Endothelial cell of umbilical vein (primary cell): ENCODE measurements at regions not wholly inside any gene's neighbourhood (a gene's known extent, or its start where the extent isn't known, plus 50 kb on each side); places are given as distances from the start of the nearest gene placed in this dataset.

Source experiments
- BruUV-seq: library from RNA; stranded (reverse); fragments of 400-500 nt; replicated peaks from 2 replicates; lab custom pipeline; 2021; lab: Mats Ljungman, UMichigan
- CTCF ChIA-PET: fragments of 300-600, 350-600 bp; sonication (Branson Sonifier 250); formaldehyde crosslinking; loops from one replicate; lab custom pipeline; 2021; ENCODE audit warnings: antibody characterized with exemption, inconsistent platforms; lab: Charles Lee
- POLR2A ChIA-PET: fragments of 300-600, 350-600 bp; sonication (Branson Sonifier 250); formaldehyde crosslinking; loops from one replicate; lab custom pipeline; 2021; ENCODE audit warnings: antibody characterized with exemption, inconsistent platforms; lab: Charles Lee
- DNase-seq: peaks from one replicate; pipeline ENCODE4 v3.0.0-alpha.2; 2011; ENCODE audit warnings: low read depth, low spot score
- FAIRE-seq: peaks from 2 replicates; lab custom pipeline; 2011; peaks lifted over from hg19 to GRCh38; lab: Jason Lieb, UNC
- H2AFZ ChIP-seq: 2 replicates; pipeline ENCODE4 v1.6.0; 2012; ENCODE audit warnings: low read depth, low read length, control low read depth, inconsistent platforms
- H3K27ac ChIP-seq: 2 replicates; pipeline ENCODE4 v1.5.1; 2011; ENCODE audit warnings: low read depth, mild to moderate bottlenecking, control low read depth, low read length, moderate library complexity; ENCODE audit not compliant: insufficient read depth
- H3K27me3 ChIP-seq, 2 experiments: 2 replicates each; pipeline versions ENCODE4 v1.6.0 to v1.6.1; 2011; ENCODE audit warnings: low read length in 2 of 2, mixed read lengths in 1 of 2; ENCODE audit not compliant: control insufficient read depth in 2 of 2, insufficient read depth in 2 of 2
- H3K36me3 ChIP-seq, 2 experiments: 2 replicates in 1 of 2; 3 replicates in 1 of 2; pipeline ENCODE4 v1.5.1; 2011; ENCODE audit warnings: low read length in 2 of 2, mild to moderate bottlenecking in 1 of 2, moderate library complexity in 1 of 2; ENCODE audit not compliant: control insufficient read depth in 2 of 2, insufficient read depth in 2 of 2; ENCODE audit errors: extremely low read depth in 1 of 2
- H3K4me1 ChIP-seq: 3 replicates; pipeline ENCODE4 v1.5.1; 2011; ENCODE audit warnings: mild to moderate bottlenecking, low read length; ENCODE audit not compliant: control insufficient read depth, insufficient read depth; ENCODE audit errors: extremely low read depth
- H3K4me2 ChIP-seq: 2 replicates; pipeline ENCODE4 v1.6.1; 2011; ENCODE audit warnings: low read length, control low read depth, mixed read lengths; ENCODE audit not compliant: insufficient read depth
- H3K4me3 ChIP-seq, 3 experiments: fragments of 200-600 bp in 1 of 3; sonication (generic), shearing (Covaris generic) in 1 of 3; replicated peaks in 1 of 3; 2 replicates each; pipeline ENCODE4 v1.5.1; 2011 to 2016; ENCODE audit warnings: control low read depth in 3 of 3, low read length in 3 of 3, mild to moderate bottlenecking in 2 of 3, inconsistent platforms in 1 of 3, low read depth in 1 of 3, moderate library complexity in 1 of 3; ENCODE audit not compliant: insufficient read depth in 1 of 3
- H3K79me2 ChIP-seq: 2 replicates; pipeline ENCODE4 v1.6.0; 2012; ENCODE audit warnings: low read length, inconsistent platforms; ENCODE audit not compliant: control insufficient read depth, insufficient read depth
- H3K9ac ChIP-seq: replicated peaks from 2 replicates; pipeline ENCODE3; 2011; ENCODE audit warnings: low read length, control low read depth; ENCODE audit not compliant: insufficient read depth; ENCODE audit errors: extremely low read depth
- H3K9me1 ChIP-seq: replicated peaks from 3 replicates; pipeline ENCODE4 v1.6.0; 2011; ENCODE audit warnings: mild to moderate bottlenecking, low read length; ENCODE audit not compliant: control insufficient read depth, insufficient read depth; ENCODE audit errors: extremely low read depth
- H3K9me3 ChIP-seq: replicated peaks from 2 replicates; pipeline ENCODE4 v1.5.1; 2012; ENCODE audit warnings: low read length, inconsistent platforms; ENCODE audit not compliant: control insufficient read depth, insufficient read depth
- H4K20me1 ChIP-seq: replicated peaks from 2 replicates; pipeline ENCODE3; 2011; ENCODE audit warnings: mild to moderate bottlenecking, low read length; ENCODE audit not compliant: control insufficient read depth, insufficient read depth; ENCODE audit errors: extremely low read depth
- EZH2 ChIP-seq: IDR thresholded peaks from 2 replicates; pipeline ENCODE4 v1.6.1; 2012; ENCODE audit warnings: borderline replicate concordance, low read depth, mild to moderate bottlenecking, moderate library complexity, low read length, inconsistent platforms; ENCODE audit not compliant: severe bottlenecking
- FOS ChIP-seq: IDR thresholded peaks from 2 replicates; pipeline ENCODE4 v1.6.1; 2011; ENCODE audit warnings: mild to moderate bottlenecking, low read length, moderate library complexity, borderline replicate concordance; ENCODE audit not compliant: insufficient read depth
- GATA2 ChIP-seq: IDR thresholded peaks from 2 replicates; pipeline ENCODE4 v1.7.0; 2011; ENCODE audit warnings: low read depth, mild to moderate bottlenecking, moderate library complexity, mixed read lengths, low read length; ENCODE audit not compliant: insufficient read length, insufficient read depth
- JUN ChIP-seq: IDR thresholded peaks from 2 replicates; pipeline ENCODE4 v1.6.1; 2011; ENCODE audit warnings: borderline replicate concordance, low read depth; ENCODE audit not compliant: insufficient read length, insufficient read depth
- MYC ChIP-seq: IDR thresholded peaks from one replicate; pipeline ENCODE4 v1.6.1; 2011; ENCODE audit warnings: mild to moderate bottlenecking, low read depth, low read length
- POLR2A ChIP-seq: IDR thresholded peaks from 2 replicates; pipeline ENCODE4 v1.6.1; 2012; ENCODE audit warnings: low read depth, mild to moderate bottlenecking, control low read depth, low read length
- POLR2AphosphoS5 ChIP-seq: IDR thresholded peaks from 2 replicates; pipeline ENCODE4 v1.6.1; 2012; ENCODE audit warnings: low read depth, mild to moderate bottlenecking, control low read depth, low read length, moderate library complexity; ENCODE audit not compliant: insufficient read depth
- dilution Hi-C: fragments of 300-500 bp; cut with MboI; formaldehyde crosslinking; loops from one replicate; pipeline ENCODE4 v1.15.0; 2019; ENCODE audit warnings: low sequenced_read_pairs; ENCODE audit not compliant: extremely low pct_ligation_motif_present
- intact Hi-C: fragments of 100-400 bp; cut with micrococcal nuclease; formaldehyde crosslinking; loops from one replicate; pipeline ENCODE4 v1.10.0; 2022
- TF ChIP-seq, protein P1 (sequence below), 2 donors: IDR thresholded peaks; 1 replicate in 1 of 2; 2 replicates in 1 of 2; pipeline ENCODE4 v1.5.1; 2011; ENCODE audit warnings: low read length in 2 of 2, mild to moderate bottlenecking in 2 of 2, moderate library complexity in 2 of 2, control low read depth in 1 of 2, inconsistent platforms in 1 of 2, low read depth in 1 of 2; ENCODE audit not compliant: insufficient read depth in 1 of 2; ENCODE audit errors: extremely low read depth in 1 of 2
- TF ChIP-seq, protein P2 (sequence below): IDR thresholded peaks from 2 replicates; pipeline ENCODE4 v1.6.1; 2011; ENCODE audit not compliant: insufficient read depth, insufficient read length

DNA sequence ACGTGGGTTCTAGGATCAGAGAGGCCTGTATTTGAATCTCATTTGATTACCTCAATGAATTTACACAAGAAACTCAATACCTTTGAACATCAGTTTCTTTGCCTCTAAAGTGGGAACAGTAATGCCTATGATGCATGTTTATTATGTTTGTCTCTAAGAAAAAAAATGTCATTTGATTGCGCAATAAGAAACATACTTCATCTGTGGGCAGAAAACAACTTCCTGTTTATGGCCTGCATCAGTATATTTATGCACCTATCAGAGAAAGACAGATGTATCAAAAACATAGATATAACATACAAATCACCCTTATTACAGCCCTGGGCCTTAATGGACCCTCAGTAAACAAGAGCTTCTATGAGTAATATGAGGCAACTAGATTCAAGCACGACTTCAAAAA lies 516.4 kb upstream of the ARID1B start:
- TF ChIP-seq, protein P1, sequence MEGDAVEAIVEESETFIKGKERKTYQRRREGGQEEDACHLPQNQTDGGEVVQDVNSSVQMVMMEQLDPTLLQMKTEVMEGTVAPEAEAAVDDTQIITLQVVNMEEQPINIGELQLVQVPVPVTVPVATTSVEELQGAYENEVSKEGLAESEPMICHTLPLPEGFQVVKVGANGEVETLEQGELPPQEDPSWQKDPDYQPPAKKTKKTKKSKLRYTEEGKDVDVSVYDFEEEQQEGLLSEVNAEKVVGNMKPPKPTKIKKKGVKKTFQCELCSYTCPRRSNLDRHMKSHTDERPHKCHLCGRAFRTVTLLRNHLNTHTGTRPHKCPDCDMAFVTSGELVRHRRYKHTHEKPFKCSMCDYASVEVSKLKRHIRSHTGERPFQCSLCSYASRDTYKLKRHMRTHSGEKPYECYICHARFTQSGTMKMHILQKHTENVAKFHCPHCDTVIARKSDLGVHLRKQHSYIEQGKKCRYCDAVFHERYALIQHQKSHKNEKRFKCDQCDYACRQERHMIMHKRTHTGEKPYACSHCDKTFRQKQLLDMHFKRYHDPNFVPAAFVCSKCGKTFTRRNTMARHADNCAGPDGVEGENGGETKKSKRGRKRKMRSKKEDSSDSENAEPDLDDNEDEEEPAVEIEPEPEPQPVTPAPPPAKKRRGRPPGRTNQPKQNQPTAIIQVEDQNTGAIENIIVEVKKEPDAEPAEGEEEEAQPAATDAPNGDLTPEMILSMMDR (IDR thresholded peaks at IDR 0.05; ENCODE audit: extremely low read depth in 1 of 2, insufficient read depth in 1 of 2, low read depth in 1 of 2, low read length in 2 of 2): no peak
- TF ChIP-seq, protein P2, sequence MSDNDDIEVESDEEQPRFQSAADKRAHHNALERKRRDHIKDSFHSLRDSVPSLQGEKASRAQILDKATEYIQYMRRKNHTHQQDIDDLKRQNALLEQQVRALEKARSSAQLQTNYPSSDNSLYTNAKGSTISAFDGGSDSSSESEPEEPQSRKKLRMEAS: no peak
- TF ChIP-seq EZH2 (no peak), POLR2AphosphoS5 (no peak), POLR2A (no peak), MYC (no peak), GATA2 (no peak), JUN (no peak), FOS (no peak)
- intact Hi-C loops: no loop called here
- Histone ChIP-seq H4K20me1 (no peaks in the 10 kb centered on the region), H3K27me3 (no peaks in the 10 kb centered on the region), H3K4me3 (no peak overlapping the region), H3K9ac (no peak overlapping the region), H3K4me1 (no peaks in the 10 kb centered on the region), H3K9me3 (no peaks in the 10 kb centered on the region), H3K79me2 (no peaks in the 10 kb centered on the region), H3K9me1 (no peaks in the 10 kb centered on the region), H2AFZ (no peak overlapping the region), H3K36me3 (no peaks in the 10 kb centered on the region), H3K27ac (no peak overlapping the region), H3K4me2 (no peak overlapping the region)
- dilution Hi-C loops: no loop called here
- ChIA-PET POLR2A (no interaction called here), CTCF (no interaction called here)
- BruUV-seq: no TSS peak
- DNase-seq (no peak), FAIRE-seq (no peak)
